ENCODE measurements at regions not wholly inside any gene's neighbourhood (a gene's known extent, or its start where the extent isn't known, plus 50 kb on each side); places are given as distances from the start of the nearest gene placed in this dataset.

DNA sequence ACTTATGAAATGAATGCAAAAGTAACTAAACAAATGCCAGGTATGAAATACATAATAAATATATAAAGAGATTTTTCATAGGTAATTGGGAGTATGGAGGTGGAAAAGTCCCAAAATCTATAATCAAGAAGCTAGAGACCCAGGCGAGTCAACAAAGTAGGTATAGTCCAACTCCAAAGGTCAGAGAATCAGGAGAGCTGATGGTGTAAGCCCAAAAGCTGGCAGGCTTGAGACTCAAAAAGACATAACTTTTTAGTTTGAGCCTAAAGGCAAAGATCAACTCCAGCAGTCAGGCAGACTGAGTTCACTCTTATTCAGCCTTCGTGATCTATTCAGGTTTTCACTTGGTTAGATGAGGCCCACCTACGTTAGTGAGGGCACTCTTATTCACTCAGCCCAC lies 157.4 kb upstream of the TMCO5A start:
- ChIA-PET POLR2A (no interaction called here), CTCF (no interaction called here)
- no peaks in the 10 kb centered on the region for H3K9me3 Mint-ChIP-seq (ENCODE audit: unreplicated experiment)
- H3K27ac Mint-ChIP-seq (ENCODE audit: low read depth, unreplicated experiment): no peak overlapping the region
- intact Hi-C loops (cut with micrococcal nuclease): no loop called here
- H3K36me3 Mint-ChIP-seq (ENCODE audit: insufficient read depth, unreplicated experiment): no peaks in the 10 kb centered on the region
- H3K4me3 Mint-ChIP-seq (ENCODE audit: unreplicated experiment): no peak overlapping the region
- BruUV-seq (replicated peaks): no TSS peak
- H3K27me3 Mint-ChIP-seq (ENCODE audit: insufficient read depth, unreplicated experiment): no peaks in the 10 kb centered on the region
- H3K4me1 Mint-ChIP-seq (ENCODE audit: insufficient read depth, unreplicated experiment): no peaks in the 10 kb centered on the region
- TF ChIP-seq, protein P1, sequence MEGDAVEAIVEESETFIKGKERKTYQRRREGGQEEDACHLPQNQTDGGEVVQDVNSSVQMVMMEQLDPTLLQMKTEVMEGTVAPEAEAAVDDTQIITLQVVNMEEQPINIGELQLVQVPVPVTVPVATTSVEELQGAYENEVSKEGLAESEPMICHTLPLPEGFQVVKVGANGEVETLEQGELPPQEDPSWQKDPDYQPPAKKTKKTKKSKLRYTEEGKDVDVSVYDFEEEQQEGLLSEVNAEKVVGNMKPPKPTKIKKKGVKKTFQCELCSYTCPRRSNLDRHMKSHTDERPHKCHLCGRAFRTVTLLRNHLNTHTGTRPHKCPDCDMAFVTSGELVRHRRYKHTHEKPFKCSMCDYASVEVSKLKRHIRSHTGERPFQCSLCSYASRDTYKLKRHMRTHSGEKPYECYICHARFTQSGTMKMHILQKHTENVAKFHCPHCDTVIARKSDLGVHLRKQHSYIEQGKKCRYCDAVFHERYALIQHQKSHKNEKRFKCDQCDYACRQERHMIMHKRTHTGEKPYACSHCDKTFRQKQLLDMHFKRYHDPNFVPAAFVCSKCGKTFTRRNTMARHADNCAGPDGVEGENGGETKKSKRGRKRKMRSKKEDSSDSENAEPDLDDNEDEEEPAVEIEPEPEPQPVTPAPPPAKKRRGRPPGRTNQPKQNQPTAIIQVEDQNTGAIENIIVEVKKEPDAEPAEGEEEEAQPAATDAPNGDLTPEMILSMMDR (IDR thresholded peaks at IDR 0.05; ENCODE audit: unreplicated experiment): no peak
- DNase-seq (ENCODE audit: unreplicated experiment): no peak

DNA sequence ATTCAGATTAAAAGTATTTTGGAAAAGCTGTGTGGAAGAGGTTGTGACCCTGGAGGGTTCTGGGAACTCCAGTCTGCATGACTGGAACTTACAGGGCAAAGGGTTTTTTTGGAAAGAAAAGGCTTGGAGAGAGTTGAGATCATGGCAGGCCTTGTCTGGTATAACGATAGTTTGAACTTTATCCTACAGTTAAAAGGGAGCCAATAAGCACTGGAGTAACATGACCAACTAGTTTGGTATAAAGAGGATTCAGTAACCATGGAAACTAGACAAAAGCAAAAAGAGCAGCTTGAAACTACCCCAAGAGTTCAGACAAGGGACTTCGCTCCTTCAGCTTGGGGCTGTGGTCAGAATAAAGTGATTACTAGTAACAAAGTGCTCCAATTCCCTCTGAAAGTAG lies 151.2 kb upstream of the TMCO5A start:
- ChIA-PET POLR2A (no interaction called here), CTCF (no interaction called here)
- Mint-ChIP-seq H3K27ac (ENCODE audit: low read depth, unreplicated experiment) (no peak overlapping the region), H3K36me3 (ENCODE audit: insufficient read depth, unreplicated experiment) (no peaks in the 10 kb centered on the region), H3K4me3 (ENCODE audit: unreplicated experiment) (no peak overlapping the region), H3K27me3 (ENCODE audit: insufficient read depth, unreplicated experiment) (no peaks in the 10 kb centered on the region), H3K9me3 (ENCODE audit: unreplicated experiment) (no peaks in the 10 kb centered on the region), H3K4me1 (ENCODE audit: insufficient read depth, unreplicated experiment) (no peaks in the 10 kb centered on the region)
- no peak for DNase-seq (ENCODE audit: unreplicated experiment)
- TF ChIP-seq, protein P1 (IDR thresholded peaks at IDR 0.05; ENCODE audit: unreplicated experiment): no peak
- intact Hi-C loops (cut with micrococcal nuclease): no loop called here
- BruUV-seq (replicated peaks): no TSS peak

- POLR2A ChIA-PET: no interaction called here
- Mint-ChIP-seq H3K4me3 (ENCODE audit: unreplicated experiment) (no peak overlapping the region), H3K27ac (ENCODE audit: low read depth, unreplicated experiment) (no peak overlapping the region), H3K36me3 (ENCODE audit: insufficient read depth, unreplicated experiment) (no peaks in the 10 kb centered on the region), H3K9me3 (ENCODE audit: unreplicated experiment) (no peaks in the 10 kb centered on the region), H3K27me3 (ENCODE audit: insufficient read depth, unreplicated experiment) (no peaks in the 10 kb centered on the region), H3K4me1 (ENCODE audit: insufficient read depth, unreplicated experiment) (peaks cover 6% of the 10 kb centered on the region)
- TF ChIP-seq, protein P1 (IDR thresholded peaks at IDR 0.05; ENCODE audit: unreplicated experiment): no peak
- no peak for DNase-seq (ENCODE audit: unreplicated experiment)
- intact Hi-C loops (cut with micrococcal nuclease): no loop called here
- no TSS peak for BruUV-seq (replicated peaks)
- CTCF ChIA-PET: interaction anchor here (0.7 kb wide), 1 partner anchor 902 kb away, joined by 3 read pairs; no protein-coding TSS in a partner anchor
These were observed 146.1 kb upstream of the TMCO5A start for GRCh38 chr15:37788330-37788729.

- CTCF ChIA-PET: no interaction called here
- H3K4me1 Mint-ChIP-seq (ENCODE audit: insufficient read depth, unreplicated experiment): peaks cover 6% of the 10 kb centered on the region
- BruUV-seq (replicated peaks): no TSS peak
These were observed 145.6 kb upstream of the TMCO5A start for GRCh38 chr15:37788767-37789396.

More at GRCh38 chr15:37788767-37789396, 145.6 kb upstream of the TMCO5A start:
- TF ChIP-seq, protein P1 (IDR thresholded peaks at IDR 0.05; ENCODE audit: unreplicated experiment): no peak
- DNase-seq (ENCODE audit: unreplicated experiment): no peak
- POLR2A ChIA-PET: no interaction called here
- no peaks in the 10 kb centered on the region for H3K36me3 Mint-ChIP-seq (ENCODE audit: insufficient read depth, unreplicated experiment)
- H3K27ac Mint-ChIP-seq (ENCODE audit: low read depth, unreplicated experiment): no peak overlapping the region
- H3K9me3 Mint-ChIP-seq (ENCODE audit: unreplicated experiment): no peaks in the 10 kb centered on the region
- H3K4me3 Mint-ChIP-seq (ENCODE audit: unreplicated experiment): no peak overlapping the region
- intact Hi-C loops (cut with micrococcal nuclease): no loop called here
- H3K27me3 Mint-ChIP-seq (ENCODE audit: insufficient read depth, unreplicated experiment): no peaks in the 10 kb centered on the region
